Choroid plexus epithelial cell (primary cell): ENCODE measurements at regions not wholly inside any gene's neighbourhood (a gene's known extent, or its start where the extent isn't known, plus 50 kb on each side); places are given as distances from the start of the nearest gene placed in this dataset.
"Not testable (repeated sequence)": the region's sequence is repeated elsewhere in the genome, so short reads cannot be mapped to it uniquely, and the experiment has no call there.

Source experiments
- DNase-seq: peaks from one replicate; pipeline ENCODE4 v3.0.0-alpha.2; 2010; ENCODE audit warnings: low read depth
- H3K4me3 ChIP-seq: 2 replicates; pipeline ENCODE4 v1.5.1; 2011; ENCODE audit warnings: low read depth, mild to moderate bottlenecking, control low read depth, low read length, moderate library complexity
- TF ChIP-seq, protein P1 (sequence below): conservative IDR thresholded peaks from 2 replicates; pipeline ENCODE4 v1.5.1; 2011; ENCODE audit warnings: low read depth, mild to moderate bottlenecking, control low read depth, inconsistent platforms, low read length, moderate library complexity

DNA sequence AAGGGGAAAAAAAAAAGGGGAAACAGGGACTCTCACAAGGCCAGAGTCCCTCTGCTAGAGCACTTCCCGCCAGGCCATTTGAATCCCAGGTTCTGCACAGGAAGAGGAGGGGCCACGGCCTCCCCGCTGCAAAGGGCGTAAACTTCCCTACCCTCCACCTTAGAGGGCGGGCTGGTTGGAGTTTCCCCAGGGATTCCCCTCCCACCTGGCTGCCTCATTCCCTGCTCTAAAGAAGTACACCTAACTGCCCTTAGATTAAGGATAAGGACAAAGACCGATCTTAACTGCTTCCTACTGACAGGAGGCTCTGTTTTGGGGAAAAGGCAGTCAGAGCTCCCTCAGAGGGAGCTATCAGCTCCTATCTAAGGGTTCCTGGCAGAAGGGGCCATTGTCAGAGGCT, 102.0 kb upstream of the ARMC3 start:
- TF ChIP-seq, protein P1, sequence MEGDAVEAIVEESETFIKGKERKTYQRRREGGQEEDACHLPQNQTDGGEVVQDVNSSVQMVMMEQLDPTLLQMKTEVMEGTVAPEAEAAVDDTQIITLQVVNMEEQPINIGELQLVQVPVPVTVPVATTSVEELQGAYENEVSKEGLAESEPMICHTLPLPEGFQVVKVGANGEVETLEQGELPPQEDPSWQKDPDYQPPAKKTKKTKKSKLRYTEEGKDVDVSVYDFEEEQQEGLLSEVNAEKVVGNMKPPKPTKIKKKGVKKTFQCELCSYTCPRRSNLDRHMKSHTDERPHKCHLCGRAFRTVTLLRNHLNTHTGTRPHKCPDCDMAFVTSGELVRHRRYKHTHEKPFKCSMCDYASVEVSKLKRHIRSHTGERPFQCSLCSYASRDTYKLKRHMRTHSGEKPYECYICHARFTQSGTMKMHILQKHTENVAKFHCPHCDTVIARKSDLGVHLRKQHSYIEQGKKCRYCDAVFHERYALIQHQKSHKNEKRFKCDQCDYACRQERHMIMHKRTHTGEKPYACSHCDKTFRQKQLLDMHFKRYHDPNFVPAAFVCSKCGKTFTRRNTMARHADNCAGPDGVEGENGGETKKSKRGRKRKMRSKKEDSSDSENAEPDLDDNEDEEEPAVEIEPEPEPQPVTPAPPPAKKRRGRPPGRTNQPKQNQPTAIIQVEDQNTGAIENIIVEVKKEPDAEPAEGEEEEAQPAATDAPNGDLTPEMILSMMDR = no peak
- DNase-seq = no peak
- H3K4me3 ChIP-seq = no peak overlapping the region

DNA sequence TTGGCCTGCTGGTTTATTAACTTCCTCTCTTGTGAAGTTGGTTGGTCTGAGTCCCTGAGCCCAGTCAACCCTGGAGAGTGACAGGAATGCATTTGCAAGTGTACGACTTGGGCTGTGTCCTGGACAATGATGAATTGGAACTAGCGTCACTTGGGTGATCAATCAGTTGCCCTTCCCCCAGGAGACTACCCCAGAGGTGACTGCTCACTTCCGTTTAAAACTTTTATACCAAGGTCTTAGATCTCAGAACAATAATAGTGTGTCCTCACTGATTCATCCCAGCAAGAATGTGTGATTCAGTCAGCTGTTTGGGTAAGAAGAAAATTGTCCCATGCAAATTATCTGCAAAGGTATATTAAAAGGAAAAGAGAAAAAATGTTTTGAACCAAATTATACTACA, 102.9 kb upstream of the ARMC3 start:
- TF ChIP-seq, protein P1 = no peak
- peak; percentile 51 for DNase-seq
- H3K4me3 ChIP-seq = no peak overlapping the region

DNA sequence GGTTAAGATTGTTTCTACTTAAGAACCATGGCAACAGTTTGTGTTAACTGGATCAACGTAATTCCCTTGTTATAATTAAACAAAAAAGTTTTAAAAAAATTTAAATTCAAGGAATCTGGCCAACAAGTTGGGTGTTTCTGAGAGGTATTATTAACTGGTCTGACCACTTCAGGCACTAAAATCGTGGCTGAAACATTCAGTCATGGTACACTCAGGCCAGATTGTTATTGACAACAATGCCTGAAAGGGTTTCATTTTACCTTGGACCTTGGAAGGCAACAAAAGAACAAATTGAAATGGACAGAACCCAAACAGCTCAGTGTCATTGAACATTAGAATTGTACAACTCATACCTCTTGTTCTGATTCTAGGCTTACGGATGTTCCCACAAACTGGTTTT, 103.3 kb upstream of the ARMC3 start:
- TF ChIP-seq, protein P1 = no peak
- DNase-seq = no peak
- no peak overlapping the region for H3K4me3 ChIP-seq

DNA sequence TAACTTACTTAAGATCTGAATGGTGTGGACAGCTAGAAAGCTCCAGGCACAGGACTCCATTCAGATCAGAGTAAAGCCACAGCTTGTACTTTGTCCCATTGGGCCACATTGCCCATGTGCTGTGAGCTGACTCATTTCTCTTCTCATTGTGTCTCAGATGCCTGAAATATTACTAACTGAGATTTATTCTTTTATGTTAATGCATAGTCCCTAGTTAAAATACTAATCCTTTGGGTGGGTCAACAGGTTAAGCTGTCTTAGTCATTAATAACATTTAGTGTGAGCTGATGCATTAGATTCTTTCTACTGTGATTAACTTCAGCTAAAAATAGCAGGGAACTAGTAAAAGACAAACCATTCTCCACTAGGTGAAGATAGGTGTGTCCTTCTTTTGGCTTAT, 104.7 kb upstream of the ARMC3 start:
- no peak overlapping the region for H3K4me3 ChIP-seq
- TF ChIP-seq, protein P1 = no peak
- DNase-seq = peak; percentile 77

DNA sequence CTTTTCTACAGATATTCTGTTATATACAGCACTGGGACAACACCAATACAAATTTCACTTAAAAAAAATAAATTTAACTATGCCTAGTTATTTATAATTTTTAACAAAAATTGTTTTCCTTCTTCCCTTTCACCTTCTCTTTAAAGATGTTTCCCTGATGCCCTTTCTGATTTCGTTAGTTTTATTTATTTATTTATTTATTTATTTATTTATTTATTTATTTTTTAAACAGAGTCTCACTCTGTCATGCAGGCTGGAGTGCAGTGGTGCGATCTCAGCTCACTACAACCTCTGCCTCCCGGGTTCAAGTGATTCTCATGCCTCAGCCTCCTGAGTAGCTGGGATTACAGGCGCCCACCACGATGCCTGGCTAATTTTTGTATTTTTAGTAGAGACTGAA, 105.9 kb upstream of the ARMC3 start:
- H3K4me3 ChIP-seq, DNase-seq: not testable (repeated sequence)

DNA sequence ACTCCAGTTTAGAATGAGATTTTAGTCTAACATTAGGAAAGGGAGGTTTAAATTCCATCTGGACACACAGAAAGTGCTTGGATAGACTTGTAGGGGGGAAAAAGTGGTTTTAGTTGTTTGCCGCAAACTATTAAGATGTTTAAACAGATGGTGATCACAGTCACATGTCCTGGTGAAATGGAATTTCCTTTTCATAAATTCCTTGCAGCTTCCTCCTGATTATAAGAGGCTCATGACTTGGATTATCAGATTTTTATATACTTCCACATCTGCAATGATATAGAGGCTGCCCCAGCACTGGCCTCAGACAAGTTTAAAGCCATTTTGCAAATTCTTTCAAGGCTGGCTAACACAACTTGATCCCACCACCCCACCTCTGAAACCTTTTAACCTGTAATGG, 106.4 kb upstream of the ARMC3 start:
- no peak overlapping the region for H3K4me3 ChIP-seq
- TF ChIP-seq, protein P1 = no peak
- peak; percentile 90 for DNase-seq

DNA sequence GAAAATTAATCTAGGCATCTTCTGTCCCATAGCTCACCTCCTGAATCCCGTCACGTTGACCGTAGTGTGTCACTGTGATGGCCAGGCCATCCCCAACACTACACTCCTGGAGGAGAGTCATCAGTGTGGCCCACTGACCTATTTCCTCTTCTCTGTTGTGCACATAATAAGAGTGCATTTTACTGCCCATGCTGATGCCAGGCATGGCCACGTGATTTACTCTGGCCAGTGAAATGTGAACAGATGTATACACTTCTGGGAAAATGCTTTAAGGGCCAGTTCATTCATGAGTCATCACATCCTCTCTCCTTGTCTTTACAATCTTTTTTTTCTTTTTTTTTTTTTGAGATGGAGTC, 101.9 kb upstream of the PIP4K2A start:
- H3K4me3 ChIP-seq = no peak overlapping the region
- TF ChIP-seq, protein P1 = no peak
- peak; percentile 92 for DNase-seq
